LNCAP (cell line): ENCODE measurements at regions not wholly inside any gene's neighbourhood (a gene's known extent, or its start where the extent isn't known, plus 50 kb on each side); places are given as distances from the start of the nearest gene placed in this dataset.

Experiments
- CTCF ChIP-seq: fragments of 450-650 bp; IDR thresholded peaks from 2 replicates; pipeline ENCODE4 v1.5.1; 2017; ENCODE audit warnings: mild to moderate bottlenecking

DNA sequence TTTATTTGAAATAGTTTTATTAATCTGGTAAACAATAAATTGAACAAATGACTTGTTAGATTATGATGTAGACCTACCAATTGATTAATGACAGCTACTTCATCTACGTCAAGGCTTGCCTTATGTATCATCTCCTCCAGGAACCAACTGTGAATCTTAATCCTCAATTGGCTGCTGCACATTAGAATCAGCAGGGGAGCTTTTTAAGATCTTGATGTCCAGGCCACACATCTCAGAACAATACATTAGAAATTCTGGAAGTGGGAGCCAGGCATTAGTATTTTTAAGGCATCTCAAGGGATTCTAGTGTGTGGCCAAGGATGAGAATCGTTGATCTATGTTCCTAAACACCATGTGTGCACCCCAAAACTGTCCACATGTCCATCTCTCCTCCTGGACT lies 52.0 kb upstream of the LYPLAL1 start:
- no peak for TF ChIP-seq CTCF

GRCh38 chr1:219123036-219123435 lies 50.6 kb upstream of the LYPLAL1 start:
- no peak for TF ChIP-seq CTCF
